ENCODE measurements at regions not wholly inside any gene's neighbourhood (a gene's known extent, or its start where the extent isn't known, plus 50 kb on each side); places are given as distances from the start of the nearest gene placed in this dataset.

DNA sequence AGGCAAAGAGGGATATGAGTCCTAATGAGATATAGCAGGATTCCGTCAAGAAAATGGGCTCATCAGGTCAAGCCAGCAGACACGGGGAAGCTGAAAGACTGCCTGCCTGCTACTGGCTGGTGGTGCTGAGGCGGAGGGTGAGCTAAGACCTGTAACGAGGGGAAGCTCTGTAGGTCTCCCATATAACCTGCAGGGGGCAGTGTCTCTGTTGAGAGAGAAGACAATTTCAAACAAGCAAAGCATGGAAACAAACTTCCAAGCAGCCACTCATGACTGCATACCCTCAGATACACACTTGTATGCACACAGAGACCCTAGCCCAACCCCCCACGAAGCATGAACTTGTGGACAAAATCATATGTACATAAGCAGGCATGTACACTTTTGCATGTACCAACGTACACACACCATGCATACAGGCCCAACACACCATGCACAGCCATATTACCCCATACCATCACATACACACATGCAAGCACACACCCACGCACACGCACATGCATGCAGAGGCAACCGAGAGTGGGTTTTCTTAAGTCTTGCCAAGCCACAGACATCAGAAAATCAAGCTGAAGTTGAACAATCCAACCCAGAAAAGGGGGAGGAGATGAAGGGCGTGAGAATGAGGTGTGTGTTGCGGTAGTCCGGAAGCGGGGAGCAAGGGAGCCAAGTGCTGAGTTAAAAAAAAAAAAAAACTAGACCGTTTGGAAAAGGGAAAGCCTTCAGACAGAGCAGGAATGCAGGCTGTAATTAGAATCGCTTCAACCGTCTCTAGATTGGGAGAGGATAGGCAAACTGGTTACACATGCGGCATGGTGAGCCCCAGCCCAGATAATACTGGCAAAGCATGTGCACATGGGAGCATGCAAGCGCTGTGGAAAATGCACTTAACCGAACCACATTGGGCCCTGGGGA, 71.0 kb downstream of the PJA1 start:
- DNase-seq (peak; percentile 60), ATAC-seq (ENCODE audit: low read depth) (peak; percentile 82)
- no TSS peak for BruUV-seq (replicated peaks)
- H3K14ac ChIP-seq (replicated peaks; ENCODE audit: low read depth, low read length): no peak overlapping the region
- CTCF ChIA-PET: interaction anchor here (0.6 to 1.3 kb wide), 6 partner anchors 8 to 272 kb away, joined by 3 to 6 read pairs (median 4); no protein-coding TSS in a partner anchor
- in situ Hi-C loops (cut with MboI; ENCODE audit: low sequenced_read_pairs) (no loop called here), dilution Hi-C loops (cut with HindIII; ENCODE audit: low sequenced_read_pairs, unreplicated experiment) (no loop called here), intact Hi-C loops (cut with micrococcal nuclease) (loop anchor here (1.0 kb wide), 1 partner anchor 128 kb away; no protein-coding TSS in a partner anchor)
- no peak overlapping the region for H3K4me2 ChIP-seq (ENCODE audit: low read depth, low read length)
- no peak overlapping the region for H2AK9ac ChIP-seq (replicated peaks; ENCODE audit: low read depth, low read length, poor library complexity)
- H3K4ac ChIP-seq (ENCODE audit: low read depth, low read length): no peak overlapping the region
- no peak overlapping the region for H2BK5ac ChIP-seq (ENCODE audit: low read depth, low read length, poor library complexity, severe bottlenecking)
- POLR2A ChIA-PET (ENCODE audit: unreplicated experiment): no interaction called here
- no peak overlapping the region for H3K9ac ChIP-seq (ENCODE audit: low read depth, low read length)
- H2AK5ac ChIP-seq (ENCODE audit: low read depth, low read length): no peak overlapping the region
- no peaks in the 10 kb centered on the region for H3K9me3 ChIP-seq (ENCODE audit: control insufficient read depth, insufficient read depth, low read length)
- H2BK15ac ChIP-seq (ENCODE audit: low read depth, low read length): no peak overlapping the region
- H2BK120ac ChIP-seq (ENCODE audit: low read depth, low read length): no peak overlapping the region
- no peaks in the 10 kb centered on the region for H3K9me1 ChIP-seq (ENCODE audit: insufficient read depth, low read length)
- no peak overlapping the region for H3K23ac ChIP-seq (ENCODE audit: low read depth, low read length)
- peak overlapping the region; percentile 9 for H2AFZ ChIP-seq (replicated peaks; ENCODE audit: low read length, poor library complexity)
- H4K91ac ChIP-seq (ENCODE audit: insufficient read depth, low read depth, low read length): no peak overlapping the region
- H4K20me1 ChIP-seq (ENCODE audit: insufficient read depth, low read length): no peaks in the 10 kb centered on the region
- no peak overlapping the region for H3K27ac ChIP-seq (ENCODE audit: insufficient read depth, low read length)
- 56% methylated on average over 9 of the region's 19 CpGs; no CpG with 5 or more reads in 1 of the 2 experiments for WGBS, 2 experiments (ENCODE audit: extremely low coverage in 2 of 2, insufficient read length in 1 of 2)
- H2BK20ac ChIP-seq (ENCODE audit: low read depth, low read length): no peak overlapping the region
- H3K36me3 ChIP-seq (ENCODE audit: control insufficient read depth, insufficient read depth, low read length): no peaks in the 10 kb centered on the region
- H3K27me3 ChIP-seq (ENCODE audit: control insufficient read depth, insufficient read depth, low read length): peaks cover 28% of the 10 kb centered on the region
- H3K18ac ChIP-seq (ENCODE audit: low read depth, low read length): no peak overlapping the region
- H3K79me1 ChIP-seq (ENCODE audit: low read depth in 1 of 2, low read length in 2 of 2): no peaks in the 10 kb centered on the region
- no peak overlapping the region for H3K4me3 ChIP-seq (ENCODE audit: insufficient read depth, low read depth, low read length)
- peak; percentile 41 for TF ChIP-seq SMC3 (IDR thresholded peaks at IDR 0.05; ENCODE audit: low read depth, low read length)
- no peak for TF ChIP-seq BHLHE40 (IDR thresholded peaks at IDR 0.05; ENCODE audit: low read depth, low read length)
- TF ChIP-seq, protein P1, sequence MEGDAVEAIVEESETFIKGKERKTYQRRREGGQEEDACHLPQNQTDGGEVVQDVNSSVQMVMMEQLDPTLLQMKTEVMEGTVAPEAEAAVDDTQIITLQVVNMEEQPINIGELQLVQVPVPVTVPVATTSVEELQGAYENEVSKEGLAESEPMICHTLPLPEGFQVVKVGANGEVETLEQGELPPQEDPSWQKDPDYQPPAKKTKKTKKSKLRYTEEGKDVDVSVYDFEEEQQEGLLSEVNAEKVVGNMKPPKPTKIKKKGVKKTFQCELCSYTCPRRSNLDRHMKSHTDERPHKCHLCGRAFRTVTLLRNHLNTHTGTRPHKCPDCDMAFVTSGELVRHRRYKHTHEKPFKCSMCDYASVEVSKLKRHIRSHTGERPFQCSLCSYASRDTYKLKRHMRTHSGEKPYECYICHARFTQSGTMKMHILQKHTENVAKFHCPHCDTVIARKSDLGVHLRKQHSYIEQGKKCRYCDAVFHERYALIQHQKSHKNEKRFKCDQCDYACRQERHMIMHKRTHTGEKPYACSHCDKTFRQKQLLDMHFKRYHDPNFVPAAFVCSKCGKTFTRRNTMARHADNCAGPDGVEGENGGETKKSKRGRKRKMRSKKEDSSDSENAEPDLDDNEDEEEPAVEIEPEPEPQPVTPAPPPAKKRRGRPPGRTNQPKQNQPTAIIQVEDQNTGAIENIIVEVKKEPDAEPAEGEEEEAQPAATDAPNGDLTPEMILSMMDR (conservative IDR thresholded peaks at IDR 0.05; ENCODE audit: low read depth, low read length): peak; percentile 50
- peak; percentile 50 for TF ChIP-seq RAD21 (IDR thresholded peaks at IDR 0.05; ENCODE audit: low read length)
- no peak overlapping the region for H4K5ac ChIP-seq (ENCODE audit: low read depth, low read length)
- no peaks in the 10 kb centered on the region for H3K4me1 ChIP-seq (ENCODE audit: control insufficient read depth, insufficient read depth, low read length)
- no peak overlapping the region for H4K8ac ChIP-seq (ENCODE audit: low read depth in 2 of 2, low read length in 2 of 2)
- no peak overlapping the region for H3K56ac ChIP-seq (ENCODE audit: extremely low read depth, insufficient read depth, low read length)

Measured in IMR-90 (cell line).